Adipocyte (in vitro differentiated cells): ENCODE measurements at regions not wholly inside any gene's neighbourhood (a gene's known extent, or its start where the extent isn't known, plus 50 kb on each side); places are given as distances from the start of the nearest gene placed in this dataset.

Experiments
- DNase-seq: peaks from one replicate; pipeline ENCODE4 v3.0.0-alpha.2; 2015; ENCODE audit warnings: low read depth
- H3K27me3 ChIP-seq: replicated peaks from 2 replicates; pipeline ENCODE4 v1.7.0; 2013; ENCODE audit warnings: mild to moderate bottlenecking, low read length, moderate library complexity; ENCODE audit not compliant: control insufficient read depth, insufficient read depth
- H3K36me3 ChIP-seq: 2 replicates; pipeline ENCODE4 v1.7.0; 2013; ENCODE audit warnings: low read length, mild to moderate bottlenecking, moderate library complexity; ENCODE audit not compliant: control insufficient read depth, insufficient read depth, severe bottlenecking
- H3K4me1 ChIP-seq: 2 replicates; pipeline ENCODE4 v1.7.0; 2013; ENCODE audit warnings: mild to moderate bottlenecking, low read length, moderate library complexity; ENCODE audit not compliant: control insufficient read depth, insufficient read depth
- H3K4me3 ChIP-seq: 2 replicates; pipeline ENCODE4 v1.7.0; 2013; ENCODE audit warnings: mild to moderate bottlenecking, low read length, moderate library complexity
- H3K9ac ChIP-seq: 2 replicates; pipeline ENCODE4 v1.7.0; 2013; ENCODE audit warnings: mild to moderate bottlenecking, low read length, moderate library complexity
- H3K9me3 ChIP-seq: 2 replicates; pipeline ENCODE4 v1.7.0; 2013; ENCODE audit warnings: mild to moderate bottlenecking, low read length, moderate library complexity; ENCODE audit not compliant: control insufficient read depth

- Histone ChIP-seq H3K27me3 (no peaks in the 10 kb centered on the region), H3K36me3 (no peaks in the 10 kb centered on the region), H3K4me3 (no peak overlapping the region), H3K9me3 (no peaks in the 10 kb centered on the region), H3K9ac (no peak overlapping the region), H3K4me1 (peaks cover 4% of the 10 kb centered on the region)
- no peak for DNase-seq
Measured at GRCh38 chr15:39099524-39099923, 481.4 kb upstream of the THBS1 start.

DNA sequence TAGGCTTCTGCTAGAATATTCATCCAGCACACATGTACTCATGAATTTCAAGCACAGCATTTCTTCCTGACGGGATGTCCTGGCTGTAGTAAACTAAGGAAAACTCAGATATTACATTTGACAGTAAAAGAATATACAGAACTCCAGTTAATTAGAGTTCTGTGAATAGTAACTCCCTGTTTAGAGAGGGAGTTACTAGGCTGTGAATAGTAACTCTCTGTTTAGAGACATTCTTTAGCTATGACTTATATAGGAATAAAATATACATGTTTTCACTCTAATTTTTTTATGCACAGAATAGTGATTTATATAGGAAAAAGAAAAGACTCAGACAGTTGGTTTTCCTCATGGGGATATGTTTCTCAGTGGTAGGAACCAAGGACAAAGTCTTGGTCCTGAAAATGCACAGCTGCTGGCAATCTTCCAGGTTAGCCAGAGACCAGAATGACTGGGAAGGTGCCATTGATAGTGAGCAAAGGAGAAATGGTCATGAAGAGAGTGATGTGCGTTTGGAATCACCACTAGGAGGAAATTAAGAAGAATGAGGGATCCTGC is 480.7 kb upstream of the THBS1 start:
- no peak overlapping the region for H3K4me3 ChIP-seq
- no peak for DNase-seq
- H3K9ac ChIP-seq = no peak overlapping the region
- no peaks in the 10 kb centered on the region for H3K27me3 ChIP-seq
- no peaks in the 10 kb centered on the region for H3K9me3 ChIP-seq
- no peaks in the 10 kb centered on the region for H3K36me3 ChIP-seq
- H3K4me1 ChIP-seq = peaks cover 4% of the 10 kb centered on the region

GRCh38 chr15:39102431-39102830 is 478.4 kb upstream of the THBS1 start:
- peaks cover 4% of the 10 kb centered on the region for H3K4me1 ChIP-seq
- DNase-seq = no peak
- H3K27me3 ChIP-seq = no peaks in the 10 kb centered on the region
- H3K9me3 ChIP-seq = no peaks in the 10 kb centered on the region
- no peak overlapping the region for H3K9ac ChIP-seq
- no peaks in the 10 kb centered on the region for H3K36me3 ChIP-seq
- H3K4me3 ChIP-seq = no peak overlapping the region

GRCh38 chr15:39106950-39107349 is 473.9 kb upstream of the THBS1 start:
- Histone ChIP-seq H3K4me1 (peaks cover 23% of the 10 kb centered on the region), H3K9me3 (no peaks in the 10 kb centered on the region), H3K9ac (no peak overlapping the region), H3K36me3 (no peaks in the 10 kb centered on the region), H3K4me3 (no peak overlapping the region), H3K27me3 (no peaks in the 10 kb centered on the region)
- DNase-seq = no peak

GRCh38 chr15:39108021-39108420 is 472.9 kb upstream of the THBS1 start:
- Histone ChIP-seq H3K4me1 (peaks cover 23% of the 10 kb centered on the region), H3K9ac (no peak overlapping the region), H3K27me3 (no peaks in the 10 kb centered on the region), H3K36me3 (no peaks in the 10 kb centered on the region), H3K4me3 (no peak overlapping the region), H3K9me3 (no peaks in the 10 kb centered on the region)
- no peak for DNase-seq

GRCh38 chr15:39110336-39110735 is 470.5 kb upstream of the THBS1 start:
- Histone ChIP-seq H3K4me1 (peaks cover 23% of the 10 kb centered on the region), H3K27me3 (no peaks in the 10 kb centered on the region), H3K9ac (no peak overlapping the region), H3K9me3 (peaks cover 7% of the 10 kb centered on the region), H3K4me3 (no peak overlapping the region), H3K36me3 (no peaks in the 10 kb centered on the region)
- no peak for DNase-seq

GRCh38 chr15:39110746-39111145 is 470.1 kb upstream of the THBS1 start:
- H3K4me1 ChIP-seq = peaks cover 23% of the 10 kb centered on the region

DNA sequence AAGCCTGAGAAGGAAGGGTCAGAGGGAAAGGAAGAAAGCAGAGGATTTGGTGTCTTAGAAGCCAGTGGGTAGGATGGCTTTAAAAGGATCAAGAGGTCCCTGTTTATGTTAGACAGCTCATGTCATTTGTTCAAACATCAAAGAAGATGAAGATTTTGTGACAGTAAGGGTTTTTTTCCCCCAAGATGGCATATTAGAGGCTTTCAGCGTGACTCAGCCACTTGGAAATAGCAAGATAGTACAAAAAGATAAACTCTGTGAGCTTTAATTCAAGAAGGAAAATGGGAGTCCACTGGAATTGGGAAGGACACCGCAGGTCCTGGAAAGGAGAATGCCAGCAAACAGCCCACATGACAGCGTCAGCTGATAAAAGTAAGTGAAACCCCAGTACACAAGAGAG is 467.1 kb upstream of the THBS1 start:
- H3K4me1 ChIP-seq = peaks cover 18% of the 10 kb centered on the region
- H3K36me3 ChIP-seq = no peaks in the 10 kb centered on the region
- no peaks in the 10 kb centered on the region for H3K27me3 ChIP-seq
- H3K9me3 ChIP-seq = peaks cover 21% of the 10 kb centered on the region
- no peak for DNase-seq
- H3K9ac ChIP-seq = no peak overlapping the region
- no peak overlapping the region for H3K4me3 ChIP-seq

More at GRCh38 chr15:39110746-39111145, 470.1 kb upstream of the THBS1 start:
- Histone ChIP-seq H3K4me3 (no peak overlapping the region), H3K36me3 (no peaks in the 10 kb centered on the region), H3K27me3 (no peaks in the 10 kb centered on the region), H3K9me3 (peaks cover 7% of the 10 kb centered on the region), H3K9ac (no peak overlapping the region)
- no peak for DNase-seq

DNA sequence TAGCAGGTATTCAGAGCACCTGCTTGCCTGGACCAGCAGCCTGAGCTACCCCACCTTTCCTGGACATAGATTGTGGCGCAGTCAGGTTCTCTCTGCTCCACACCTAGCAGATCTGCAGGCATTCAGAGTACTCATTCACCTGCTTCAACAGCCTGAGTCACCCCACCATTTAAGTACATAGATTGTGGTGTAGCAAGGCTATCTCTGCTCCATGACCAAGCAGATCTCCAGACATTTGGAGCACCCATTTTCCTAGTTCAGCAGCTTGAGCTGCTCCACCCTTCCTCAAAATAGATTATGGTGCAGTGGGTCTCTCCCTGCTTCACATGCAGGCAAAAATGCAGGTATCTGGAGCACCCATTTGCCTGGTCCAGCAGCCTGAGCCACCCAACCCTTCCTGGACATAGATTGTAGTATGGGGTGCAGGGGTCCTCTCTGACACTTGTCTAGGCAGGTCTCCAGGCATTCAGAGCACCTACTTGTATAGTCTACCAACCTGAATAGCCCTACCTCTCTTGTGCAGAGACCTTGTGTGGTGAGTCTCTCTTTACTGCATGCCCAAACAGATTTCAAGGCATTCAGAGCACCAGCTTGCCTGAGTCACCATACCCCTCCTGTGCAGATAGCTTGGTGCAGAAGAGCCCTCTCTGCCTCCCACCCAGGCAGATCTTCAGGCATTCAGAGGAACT is 466.0 kb upstream of the THBS1 start:
- H3K9ac ChIP-seq = no peak overlapping the region
- no peak for DNase-seq

GRCh38 chr15:39115379-39116057 is 465.4 kb upstream of the THBS1 start:
- Histone ChIP-seq H3K36me3 (no peaks in the 10 kb centered on the region), H3K9me3 (peaks cover 21% of the 10 kb centered on the region), H3K4me1 (peaks cover 20% of the 10 kb centered on the region), H3K27me3 (no peaks in the 10 kb centered on the region), H3K4me3 (no peak overlapping the region), H3K9ac (no peak overlapping the region)
- no peak for DNase-seq

More for the DNA sequence above, 466.0 kb upstream of the THBS1 start:
- no peak overlapping the region for H3K4me3 ChIP-seq
- no peaks in the 10 kb centered on the region for H3K36me3 ChIP-seq
- H3K27me3 ChIP-seq = no peaks in the 10 kb centered on the region
- peaks cover 22% of the 10 kb centered on the region for H3K4me1 ChIP-seq
- peaks cover 21% of the 10 kb centered on the region for H3K9me3 ChIP-seq

GRCh38 chr15:39118510-39118909 is 462.4 kb upstream of the THBS1 start:
- H3K9me3 ChIP-seq = peaks cover 25% of the 10 kb centered on the region
- peak overlapping the region; percentile 53 for H3K4me3 ChIP-seq
- peaks cover 16% of the 10 kb centered on the region for H3K4me1 ChIP-seq
- H3K9ac ChIP-seq = peak overlapping the region; percentile 70
- H3K36me3 ChIP-seq = no peaks in the 10 kb centered on the region
- no peaks in the 10 kb centered on the region for H3K27me3 ChIP-seq
- DNase-seq = peak; percentile 79
